GM21447 (cell line): ENCODE measurements at regions not wholly inside any gene's neighbourhood (a gene's known extent, or its start where the extent isn't known, plus 50 kb on each side); places are given as distances from the start of the nearest gene placed in this dataset.

ENCODE experiments used
- ATAC-seq: cut with Tn5 transposase; IDR thresholded peaks from one replicate; pipeline ENCODE4 v1.9.1; 2021; ENCODE audit not compliant: unreplicated experiment

- ATAC-seq, result no peak
Measured at GRCh38 chr14:51307551-51307950, 67.5 kb downstream of the TMX1 start.

- ATAC-seq, result no peak
Measured at GRCh38 chr14:51308866-51309265, 68.8 kb downstream of the TMX1 start.

DNA sequence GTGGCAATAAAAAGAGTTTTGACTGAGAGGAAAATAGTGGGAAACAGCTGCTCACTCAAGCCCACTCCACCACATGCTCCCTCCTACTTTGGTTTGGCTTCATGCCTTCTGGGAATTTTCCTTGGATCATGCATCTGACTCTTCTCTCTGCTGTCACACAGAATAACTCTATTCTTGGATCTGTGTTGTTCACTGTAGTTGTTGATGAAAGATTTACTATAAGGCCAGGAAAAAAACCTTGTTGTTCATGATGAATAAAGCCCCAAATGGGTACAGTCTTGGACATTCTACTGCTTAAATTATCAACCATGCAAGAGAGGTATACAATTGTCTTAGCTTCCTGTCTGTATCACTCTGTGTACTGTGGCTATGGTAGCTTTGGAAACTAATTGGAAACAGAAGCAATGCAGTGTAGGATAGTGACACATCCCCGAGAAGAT lies 70.5 kb downstream of the TMX1 start:
- ATAC-seq, result no peak

GRCh38 chr14:51314321-51315015 lies 74.4 kb downstream of the TMX1 start:
- no peak for ATAC-seq

DNA sequence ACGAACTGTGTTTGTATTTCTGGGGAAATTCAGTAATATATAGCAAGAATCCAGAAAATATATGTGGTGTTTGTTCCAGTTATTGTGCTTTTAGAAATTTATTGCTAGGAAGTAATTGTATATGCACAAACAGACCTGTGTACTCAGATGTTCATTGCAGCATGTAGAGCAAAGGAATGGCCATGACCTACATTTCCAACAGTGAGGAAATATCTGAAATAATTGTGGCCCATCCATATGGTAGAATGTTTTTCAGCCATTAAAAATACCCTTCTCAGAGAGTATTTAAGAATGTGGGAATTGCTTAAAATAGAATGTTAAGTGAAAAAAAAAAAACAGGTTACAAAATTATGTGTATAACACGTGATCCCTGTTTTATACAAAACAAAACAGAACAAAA lies 77.3 kb downstream of the TMX1 start:
- no peak for ATAC-seq

DNA sequence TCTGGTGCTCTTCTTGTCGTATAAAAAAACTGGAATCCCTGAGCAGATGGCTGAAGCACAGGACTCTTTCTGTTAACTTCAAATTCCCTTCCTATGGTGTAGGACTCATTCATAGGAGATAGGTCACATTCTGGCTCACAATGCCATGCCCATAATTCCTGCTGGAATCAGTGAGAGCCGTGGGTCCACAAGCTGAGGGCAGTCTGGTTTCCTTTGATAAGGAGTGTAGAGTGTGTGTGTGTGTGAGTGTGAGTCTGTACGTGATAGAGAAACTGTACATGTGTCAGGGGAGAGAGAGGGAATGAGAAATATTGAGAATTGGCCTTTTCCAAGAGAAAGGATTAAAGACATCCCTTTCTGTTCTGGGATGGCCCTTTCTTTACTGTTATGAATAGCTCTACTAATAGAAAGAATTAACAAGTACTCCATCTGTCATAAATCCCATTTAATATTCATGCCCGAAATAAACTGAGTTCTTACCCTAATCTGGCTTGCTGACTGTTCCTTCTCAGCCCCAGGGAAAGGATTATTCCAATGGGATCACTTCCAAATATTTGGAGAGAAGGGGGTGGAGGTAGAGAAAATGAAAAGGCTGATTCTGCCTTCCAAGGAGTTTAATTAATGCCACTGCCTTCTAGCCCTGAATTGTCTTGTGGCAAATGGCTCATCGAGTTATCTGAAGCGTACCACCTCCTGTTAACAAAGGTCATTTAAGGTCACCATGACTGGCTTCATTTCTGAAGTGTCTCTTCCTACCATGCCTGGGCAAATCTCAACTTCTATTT lies 79.0 kb downstream of the TMX1 start:
- no peak for ATAC-seq

DNA sequence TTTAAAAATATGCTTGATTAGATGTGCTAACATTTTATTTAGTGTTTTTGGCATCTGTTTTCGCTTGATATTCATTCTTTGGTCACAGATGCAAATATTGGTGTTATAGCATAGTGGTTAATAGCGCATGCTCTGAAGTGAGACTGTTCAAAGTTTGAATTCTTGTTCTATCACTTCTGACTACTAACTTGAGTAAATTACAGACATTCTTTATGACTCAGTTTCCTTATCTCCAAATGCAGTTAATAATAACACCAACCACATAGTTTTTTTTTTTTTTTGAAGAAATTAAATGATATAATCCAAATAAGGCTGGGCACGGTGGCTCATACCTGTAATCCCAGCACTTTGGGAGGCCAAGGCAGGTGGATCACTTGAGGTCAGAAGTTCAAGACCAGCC lies 81.0 kb downstream of the TMX1 start:
- no peak for ATAC-seq

DNA sequence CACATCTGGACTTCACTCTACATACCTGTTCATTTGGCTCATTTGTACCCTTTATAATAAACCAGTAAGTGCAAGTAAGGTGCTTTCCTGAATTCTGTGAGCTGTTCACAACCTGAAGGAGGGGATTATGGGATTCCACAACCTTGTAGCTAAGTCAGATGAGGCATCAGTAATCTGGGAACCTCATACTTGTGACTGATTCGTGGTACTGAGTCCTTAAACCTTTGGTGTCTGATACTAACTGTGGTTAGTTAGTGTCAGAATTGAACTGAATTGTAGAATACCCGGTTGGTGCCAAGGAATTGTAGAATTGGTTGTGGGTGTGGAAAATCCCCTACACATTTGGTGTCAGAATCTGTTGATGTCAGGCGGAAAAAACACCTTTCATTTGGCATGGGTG lies 83.4 kb downstream of the TMX1 start:
- no peak for ATAC-seq

- ATAC-seq, result no peak
Measured at GRCh38 chr14:51327376-51327775, 87.3 kb downstream of the TMX1 start.

GRCh38 chr14:51328064-51328771 lies 88.2 kb downstream of the TMX1 start:
- no peak for ATAC-seq

DNA sequence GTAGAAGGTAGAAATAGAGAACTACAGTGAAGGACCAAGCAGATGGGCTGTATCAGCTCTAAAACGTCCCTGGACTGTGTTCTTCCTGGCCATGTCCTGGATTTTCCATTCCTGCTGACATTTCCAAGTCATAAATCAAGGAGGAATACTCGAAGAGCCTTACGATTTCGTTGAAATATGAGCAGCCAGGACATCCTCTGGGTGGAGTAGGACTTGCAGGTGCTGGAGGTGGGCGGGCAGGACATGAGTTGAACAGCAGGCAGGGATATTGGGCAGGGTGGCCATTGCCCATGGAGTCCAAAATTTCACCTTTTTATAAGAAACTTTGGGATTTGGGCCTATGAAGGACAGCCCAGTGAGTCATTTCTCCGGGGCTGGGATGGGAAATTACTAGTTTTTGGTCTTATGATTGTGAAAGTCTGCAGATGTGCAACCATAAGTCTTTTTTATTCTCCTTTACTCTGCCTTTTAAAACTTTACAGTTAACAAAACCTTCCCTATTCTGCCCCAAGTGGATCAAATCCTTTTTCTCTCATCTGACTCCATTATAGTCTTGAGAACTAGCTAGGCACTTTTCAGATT lies 88.8 kb downstream of the TMX1 start:
- ATAC-seq, result no peak

DNA sequence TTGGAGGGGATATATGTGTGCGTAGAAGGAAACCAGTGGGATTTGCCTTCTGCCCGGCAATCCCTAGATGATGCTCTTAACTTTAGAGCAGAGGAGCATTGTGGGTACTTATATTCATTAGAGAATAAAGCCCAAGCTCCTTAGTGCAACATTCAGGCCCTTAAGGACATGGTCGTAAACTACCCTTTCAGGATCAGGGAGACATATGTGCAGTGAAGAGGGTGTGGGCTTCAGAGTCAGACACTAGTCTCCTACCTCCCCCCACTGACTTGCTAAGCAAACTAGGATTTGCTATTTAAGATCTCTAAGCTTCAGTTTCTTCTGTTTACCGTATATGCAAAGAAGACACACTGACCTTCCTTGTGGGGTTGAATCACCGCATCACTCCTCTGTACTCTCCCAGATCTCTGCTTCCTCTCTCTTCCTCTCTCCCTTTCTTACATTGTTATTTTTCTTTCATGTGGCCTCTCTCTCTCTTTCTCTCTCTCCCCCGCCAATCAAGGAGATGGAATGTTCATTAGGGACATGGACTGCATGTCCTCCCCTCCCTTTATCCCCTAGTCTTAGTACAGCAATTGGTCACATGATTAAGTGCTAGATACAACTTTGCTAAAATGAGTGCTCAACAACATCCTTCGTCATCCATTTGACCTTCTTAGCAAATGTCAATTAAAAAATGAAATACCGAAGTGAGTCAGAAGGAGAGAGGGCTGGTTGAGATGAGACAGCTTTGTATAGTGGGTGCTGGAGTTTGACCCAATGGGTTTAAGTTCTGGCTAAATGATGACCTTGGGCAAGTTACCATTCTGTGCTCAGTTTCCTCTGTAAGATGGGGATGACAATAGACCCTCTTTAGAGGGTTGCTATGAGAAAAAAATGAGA lies 91.7 kb downstream of the TMX1 start:
- ATAC-seq, result no peak

DNA sequence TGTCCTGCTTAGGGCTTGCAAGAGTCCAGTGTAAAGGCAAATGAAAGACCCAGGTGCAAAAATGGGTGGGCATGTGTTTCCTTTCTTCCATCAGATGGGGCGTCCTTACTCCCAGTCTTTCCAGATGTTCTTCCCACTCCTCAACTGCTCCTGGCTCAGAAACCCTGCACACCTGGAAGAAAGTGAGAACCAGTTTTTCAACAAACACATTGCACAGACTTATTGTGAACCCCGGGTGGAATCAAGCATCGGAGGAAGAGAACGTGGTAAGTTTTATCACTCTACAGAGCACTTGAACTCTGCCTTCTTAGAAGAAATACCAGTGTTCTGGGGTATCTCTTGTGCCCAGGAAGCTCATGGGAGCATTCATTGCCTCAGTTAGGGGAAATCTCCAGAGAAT lies 93.3 kb downstream of the TMX1 start:
- no peak for ATAC-seq

DNA sequence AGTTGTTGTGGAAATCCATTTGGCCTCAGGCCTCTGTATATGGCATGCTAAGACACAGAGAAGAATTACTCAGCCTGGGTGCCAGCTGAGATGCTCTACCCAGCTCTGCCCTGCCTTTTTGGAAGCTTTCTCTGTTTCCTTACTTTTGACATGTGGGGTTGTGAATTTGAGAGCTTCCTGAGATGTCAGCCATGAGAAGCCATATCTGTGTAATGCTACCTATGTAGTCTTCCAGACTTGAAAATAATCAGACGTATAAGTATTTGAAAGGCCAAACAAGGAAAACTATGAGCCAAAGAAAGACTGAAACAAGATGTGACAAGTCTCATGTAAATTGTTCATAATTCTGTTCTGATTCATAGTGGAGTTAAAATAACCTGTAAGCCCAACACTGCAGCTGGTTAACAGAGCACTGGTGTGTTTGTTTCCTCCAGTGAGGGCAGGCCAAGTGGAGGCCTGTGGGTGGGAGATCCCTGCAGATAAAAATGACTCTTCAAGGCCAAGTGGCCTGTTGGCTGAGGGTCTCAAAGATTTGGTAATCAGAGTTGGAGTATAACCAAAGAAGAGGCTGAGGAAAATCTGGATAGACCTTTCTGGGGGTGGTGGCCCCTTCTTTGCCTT lies 94.0 kb downstream of the TMX1 start:
- no peak for ATAC-seq

DNA sequence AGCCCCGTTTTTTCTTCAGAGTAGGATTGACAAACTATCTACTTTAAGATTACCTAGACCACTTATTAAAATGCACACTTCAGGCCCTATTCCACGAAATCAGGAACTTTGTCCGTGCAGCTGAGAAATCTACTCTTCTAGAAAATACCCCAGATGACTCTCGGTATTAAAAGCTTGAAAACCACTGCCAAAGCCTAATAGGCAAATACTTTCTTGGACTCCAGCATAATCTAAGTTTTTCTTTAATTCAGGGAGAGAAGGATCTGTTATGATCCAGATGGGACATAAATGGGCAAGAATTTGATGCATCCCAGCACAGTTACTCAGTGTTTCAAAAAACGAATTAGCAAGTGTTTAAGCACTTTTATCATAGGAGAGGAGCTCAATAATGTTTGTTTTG lies 94.5 kb downstream of the TMX1 start:
- no peak for ATAC-seq

DNA sequence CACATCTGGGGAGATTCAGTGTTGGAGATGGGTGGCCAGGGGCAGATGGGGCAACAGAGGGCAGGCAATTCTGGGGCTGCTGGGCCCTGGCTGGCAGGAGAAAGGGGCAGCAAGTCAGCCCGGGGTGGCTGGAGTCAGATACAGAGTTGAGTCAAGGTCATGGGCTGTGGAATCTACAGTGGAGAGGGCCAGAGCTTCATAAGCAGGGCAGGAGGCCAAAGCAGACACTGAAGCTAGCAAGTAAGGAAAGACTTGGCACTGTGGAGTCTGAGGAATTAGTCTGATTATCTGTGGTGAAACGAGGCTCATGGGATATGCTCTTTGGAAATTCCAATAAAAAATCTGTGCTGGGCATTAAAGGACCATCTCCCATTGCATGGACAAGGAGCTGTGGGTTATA lies 95.5 kb downstream of the TMX1 start:
- ATAC-seq, result no peak

DNA sequence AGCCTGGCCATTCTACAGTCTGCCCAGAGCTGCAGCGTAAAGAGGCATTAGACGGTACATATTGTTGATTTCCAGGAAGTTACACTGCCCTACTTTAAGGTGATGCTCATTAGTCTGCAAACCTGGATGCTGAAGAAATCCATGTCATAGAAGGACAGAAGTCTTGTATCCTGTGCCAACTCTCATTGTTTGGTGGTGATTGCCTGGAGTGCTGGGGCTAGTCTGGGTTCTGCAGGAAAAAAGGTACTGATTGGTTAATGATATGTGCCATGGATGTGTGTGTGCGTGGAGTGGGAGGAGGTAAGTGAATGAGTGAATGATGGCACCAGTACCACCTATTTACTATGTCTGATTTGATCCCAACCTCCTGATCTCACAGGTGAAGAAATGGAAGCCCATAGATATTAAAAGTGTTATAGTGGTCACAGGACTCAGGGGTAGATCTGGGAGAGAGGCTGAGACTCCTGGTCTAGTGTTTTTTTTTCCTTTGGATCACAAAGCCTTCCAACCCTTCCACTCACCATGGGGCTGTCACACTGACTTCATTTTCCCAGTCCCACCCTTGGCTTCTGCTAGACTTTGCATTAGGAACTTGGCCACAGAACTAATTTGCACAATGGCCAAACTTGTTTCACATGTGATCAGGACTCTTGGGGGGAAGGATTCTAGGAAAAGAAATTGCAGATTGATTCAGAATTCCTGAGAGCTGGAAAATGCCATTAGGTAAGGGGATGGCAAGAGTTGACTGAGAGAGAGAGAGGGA lies 96.1 kb downstream of the TMX1 start:
- ATAC-seq, result no peak

DNA sequence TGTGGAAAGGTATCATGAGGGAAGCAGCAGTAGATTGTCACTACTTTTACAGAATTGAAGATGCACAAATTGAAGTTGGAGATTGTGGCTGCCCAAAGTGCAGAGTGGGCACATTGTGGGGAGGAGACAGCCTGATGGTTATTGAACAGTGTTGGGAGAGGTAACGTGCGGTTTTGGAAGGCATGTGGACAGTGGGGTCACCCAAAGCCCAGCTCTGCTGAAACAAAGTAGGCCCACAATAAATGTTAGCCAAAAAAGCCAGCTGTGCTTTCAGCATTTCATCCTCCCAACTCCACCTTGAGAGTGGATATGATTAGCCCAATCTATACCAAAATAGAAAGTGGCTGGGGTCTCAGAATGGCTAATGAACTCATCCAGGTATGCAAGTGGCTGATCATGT lies 96.7 kb downstream of the TMX1 start:
- ATAC-seq, result no peak

- ATAC-seq, result no peak
Measured at GRCh38 chr14:51337520-51337919, 97.5 kb downstream of the TMX1 start.

GRCh38 chr14:51341338-51341737 lies 101.3 kb downstream of the TMX1 start:
- no peak for ATAC-seq
